ENCODE measurements at regions not wholly inside any gene's neighbourhood (a gene's known extent, or its start where the extent isn't known, plus 50 kb on each side); places are given as distances from the start of the nearest gene placed in this dataset.
A peak's percentile ranks its signal among the peaks of the same experiment; 100 is the strongest.
"Not testable (repeated sequence)": the region's sequence is repeated elsewhere in the genome, so short reads cannot be mapped to it uniquely, and the experiment has no call there.

DNA sequence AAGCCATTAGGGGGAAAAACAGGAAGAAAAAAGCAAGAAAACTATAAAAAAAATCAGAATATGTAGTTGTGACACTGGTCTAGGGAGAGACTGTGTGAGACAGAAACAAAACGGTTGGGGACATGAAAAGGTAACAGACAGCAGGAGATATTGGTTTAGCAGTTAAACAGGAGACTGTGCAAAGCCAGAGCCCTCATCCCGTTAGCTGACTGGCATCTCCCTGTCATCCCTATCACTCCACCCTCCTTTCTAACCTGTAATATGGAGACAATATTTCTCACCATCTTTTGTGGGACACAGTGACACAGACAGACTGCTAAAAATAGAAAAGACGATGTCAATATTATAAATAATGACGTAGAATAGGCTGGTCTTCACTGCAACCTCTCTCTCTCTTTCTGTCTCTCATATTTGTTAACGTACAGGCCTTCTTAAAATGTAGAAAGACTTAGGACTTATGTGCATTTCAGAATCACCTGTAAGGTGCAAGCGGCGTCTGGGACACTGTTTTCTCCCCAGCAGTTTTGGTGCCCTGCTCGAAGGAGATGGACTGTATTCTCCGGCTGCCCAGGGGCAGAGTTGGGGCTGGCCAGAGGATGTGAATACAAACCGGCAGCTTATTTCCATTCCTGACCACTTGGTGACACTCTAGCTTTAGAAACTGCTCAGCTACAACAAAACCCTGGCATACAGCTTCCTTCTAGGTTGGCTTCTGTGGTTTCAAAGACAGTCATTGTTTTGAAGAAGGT lies 190.6 kb downstream of the MAT2B start:
- peak in 46 of 56 donors; percentile 1 to 72 (median 14) for DNase-seq

DNA sequence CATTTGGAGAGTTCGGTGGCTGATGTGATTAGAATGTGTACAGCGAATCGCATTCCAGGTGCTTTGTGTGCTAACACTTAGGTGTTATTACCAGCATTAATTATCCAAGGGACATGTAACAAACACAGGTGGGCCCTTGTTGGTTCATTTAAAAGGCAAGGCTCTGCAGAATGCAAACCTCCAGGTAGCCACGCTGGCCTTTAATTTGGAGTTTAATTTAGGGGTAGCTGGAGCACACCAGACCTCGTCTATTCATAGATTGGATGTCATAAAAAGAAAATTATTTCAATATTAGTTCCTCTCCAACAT lies 191.1 kb downstream of the MAT2B start:
- no peak for DNase-seq

DNA sequence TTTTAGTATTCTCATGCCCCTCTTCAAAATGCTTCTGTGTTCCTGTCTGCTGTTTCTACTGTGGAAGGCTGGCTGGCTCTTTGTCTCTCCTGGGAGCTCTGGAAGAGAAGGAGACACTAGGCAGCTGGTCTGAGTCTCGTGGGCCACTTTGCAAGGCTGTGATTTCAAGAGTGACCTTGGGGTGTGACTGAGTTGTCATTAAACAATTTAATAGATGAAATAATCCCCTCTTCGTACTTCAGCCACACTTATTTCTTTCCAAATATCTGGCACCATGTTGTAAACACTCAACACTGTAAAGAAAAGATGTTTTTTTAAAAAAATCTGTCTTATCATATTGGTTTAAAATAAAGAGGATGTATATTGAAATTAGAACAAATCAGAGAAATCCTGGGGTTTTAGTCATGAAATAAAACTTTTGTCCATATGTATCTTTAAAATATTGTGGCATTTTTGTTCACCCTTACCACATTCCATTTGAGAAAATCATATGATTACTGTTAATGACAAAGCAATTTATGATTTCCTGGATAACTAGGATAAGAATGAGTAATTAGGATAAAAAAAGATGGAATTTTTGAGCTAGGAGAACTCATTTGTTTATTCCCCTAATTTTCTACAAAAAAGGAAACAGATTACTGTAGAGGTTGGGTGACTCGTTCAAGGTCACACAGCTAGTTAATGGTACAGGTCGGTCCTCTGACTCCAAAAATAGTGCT lies 200.8 kb downstream of the MAT2B start:
- no peak for DNase-seq

DNA sequence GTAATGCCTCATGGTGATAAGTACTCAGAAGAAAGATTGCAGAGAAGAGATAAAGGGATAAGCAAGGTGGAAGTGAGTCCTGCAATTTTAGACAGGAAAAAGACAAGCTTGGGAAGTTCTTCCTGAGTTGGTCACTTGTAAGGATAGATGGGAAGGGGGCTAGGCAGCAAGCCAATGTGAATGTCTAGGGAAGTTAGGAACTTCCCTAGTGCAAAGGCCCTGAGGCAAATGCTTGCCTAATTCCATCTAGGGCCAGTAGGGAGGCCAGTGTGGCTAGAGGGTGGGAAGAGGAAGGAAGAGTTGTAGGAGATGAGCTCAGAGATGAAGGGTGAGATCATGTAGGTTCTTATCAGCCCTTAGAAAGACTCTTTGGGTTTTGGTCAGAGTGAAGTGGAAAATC lies 206.6 kb downstream of the MAT2B start:
- no peak for DNase-seq

DNA sequence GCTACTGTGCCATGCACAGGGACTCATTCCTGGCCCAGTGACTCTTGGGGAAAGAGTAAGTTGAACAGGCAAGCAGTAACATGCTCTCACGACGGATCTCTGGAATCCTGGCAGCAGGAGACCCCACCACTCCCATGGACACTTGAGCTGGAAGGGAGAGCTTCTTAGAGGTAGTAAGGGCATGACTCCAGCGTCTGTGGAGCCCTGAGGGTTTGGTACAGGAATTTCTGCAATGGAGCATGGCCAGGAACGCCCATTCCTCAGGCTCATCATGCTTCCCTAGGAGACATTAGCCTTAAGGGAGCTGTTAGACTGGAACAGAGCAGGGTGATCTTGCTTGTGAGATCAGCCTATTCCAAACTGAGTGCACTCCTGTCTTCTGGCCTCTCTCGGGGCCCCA lies 212.9 kb downstream of the MAT2B start:
- DNase-seq: no peak

DNA sequence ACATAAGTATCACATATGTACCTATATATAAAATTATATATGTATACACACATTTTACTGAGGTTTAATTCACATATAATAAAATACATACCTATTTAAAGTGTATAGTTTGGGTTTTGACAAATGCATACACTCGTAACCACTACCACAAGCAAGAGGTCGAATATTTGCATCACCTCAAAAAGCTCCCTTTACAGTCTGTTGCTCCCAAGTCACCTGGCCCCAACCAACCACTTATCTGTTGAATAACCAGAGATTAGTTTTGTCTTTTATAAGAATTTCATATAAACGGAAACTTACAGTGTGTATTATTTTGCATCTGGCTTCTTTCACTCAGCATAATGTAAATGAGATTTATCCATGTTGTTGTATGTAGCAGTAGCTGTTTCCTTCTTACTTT lies 218.9 kb downstream of the MAT2B start:
- DNase-seq: no peak

DNA sequence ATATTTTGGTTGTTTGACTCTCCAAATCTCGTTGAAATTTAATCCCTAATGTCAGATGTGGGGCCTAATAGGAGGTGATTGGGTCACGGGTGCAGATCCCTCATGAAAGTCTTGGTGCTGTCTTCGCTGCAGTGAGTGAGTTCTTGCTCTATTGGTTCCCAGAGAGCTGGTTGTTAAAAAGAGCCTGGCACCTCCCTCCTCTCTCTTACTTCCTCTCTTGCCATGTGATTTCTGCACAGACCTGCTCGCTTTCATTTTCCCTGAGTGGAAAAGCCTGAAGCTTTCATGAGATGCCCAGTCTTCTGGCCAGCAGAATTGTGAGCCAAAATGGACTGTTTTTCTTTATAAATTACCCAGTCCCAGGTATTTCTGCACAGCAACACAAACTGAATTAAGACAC lies 221.6 kb downstream of the MAT2B start:
- DNase-seq: peak in 5 of 56 donors; percentile 3 to 51 (median 14)

DNA sequence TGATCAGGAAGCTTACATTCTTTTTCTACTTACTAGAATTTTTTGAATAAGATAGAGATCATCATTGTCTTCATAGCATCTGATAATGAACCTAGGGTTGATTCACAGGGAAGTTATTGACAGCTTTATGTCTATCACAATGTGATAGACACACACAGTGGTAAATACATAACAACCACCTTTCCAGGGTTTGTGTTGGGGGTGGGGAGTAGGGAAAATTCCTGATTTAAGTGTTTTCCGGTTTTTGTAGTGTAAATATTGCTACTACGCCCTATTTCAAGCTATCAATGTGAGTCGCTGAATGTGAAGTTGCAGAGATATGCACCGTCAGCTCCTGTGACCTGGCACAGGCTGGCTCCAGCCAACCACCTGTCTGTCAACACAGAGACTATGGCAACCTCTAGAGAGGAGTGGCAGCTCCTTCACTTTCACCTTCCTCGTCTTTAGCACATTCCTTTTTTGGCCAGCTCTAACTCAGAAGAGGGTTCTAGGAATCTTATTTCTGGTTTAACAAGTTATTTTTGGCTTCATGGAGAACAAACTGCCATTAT lies 224.9 kb downstream of the MAT2B start:
- no peak for DNase-seq

DNA sequence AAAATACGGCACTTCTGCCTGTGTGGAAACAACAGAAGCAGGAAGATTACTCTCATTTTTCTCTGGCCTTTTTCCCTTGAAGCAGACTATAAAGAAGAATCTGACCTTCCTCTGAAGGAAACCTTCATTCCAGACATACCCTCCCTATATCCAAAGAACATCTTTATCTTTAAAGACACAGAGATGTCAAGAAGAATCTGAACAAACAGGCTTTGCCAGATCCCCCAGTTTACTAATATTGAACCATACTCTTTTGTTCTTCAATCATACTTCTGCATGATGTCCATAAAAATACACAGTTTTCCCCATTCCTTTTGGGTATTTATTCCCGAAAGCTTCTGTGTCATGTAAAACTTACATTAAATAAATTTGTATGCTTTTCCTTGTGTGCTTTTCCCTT lies 225.8 kb downstream of the MAT2B start:
- no peak for DNase-seq

DNA sequence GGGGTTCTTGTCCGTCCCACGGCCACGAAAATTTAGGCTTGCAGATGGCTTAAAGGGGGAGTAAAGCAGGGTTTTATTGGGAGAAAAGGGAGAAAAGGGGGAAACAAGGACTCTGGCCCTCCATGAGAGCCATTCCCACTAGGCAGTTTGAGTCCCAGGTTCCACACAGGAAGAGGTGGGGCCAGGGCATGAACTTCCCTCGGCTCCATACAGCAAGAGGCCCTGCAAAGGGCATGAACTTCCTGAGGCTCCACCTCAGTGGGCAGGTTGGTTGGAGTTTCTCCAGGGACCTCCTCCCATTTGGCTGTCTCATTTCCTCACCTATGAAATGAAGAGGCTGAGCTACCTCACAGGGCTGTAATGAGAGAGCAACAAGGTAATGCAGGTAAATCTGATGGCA lies 229.7 kb downstream of the MAT2B start:
- no peak for DNase-seq

DNA sequence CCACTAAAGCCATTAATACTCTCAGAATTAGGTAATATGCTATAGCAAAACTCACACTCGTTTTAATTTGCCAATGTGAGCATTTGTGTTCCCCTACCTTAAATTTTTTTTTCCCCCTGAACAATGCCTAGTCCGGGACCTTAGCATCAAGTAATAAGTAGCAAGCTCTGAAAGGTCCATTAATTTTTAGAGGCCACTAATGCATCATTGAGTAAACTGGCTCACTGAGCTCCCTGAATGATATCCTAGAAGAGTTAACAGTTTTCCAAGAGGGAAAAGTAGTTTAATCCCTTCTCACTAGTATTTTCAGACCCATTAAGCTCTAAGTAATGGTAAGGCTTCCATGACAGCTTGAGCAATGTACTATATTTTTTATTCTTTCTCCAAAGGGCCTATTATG lies 242.2 kb downstream of the MAT2B start:
- no peak for DNase-seq

DNA sequence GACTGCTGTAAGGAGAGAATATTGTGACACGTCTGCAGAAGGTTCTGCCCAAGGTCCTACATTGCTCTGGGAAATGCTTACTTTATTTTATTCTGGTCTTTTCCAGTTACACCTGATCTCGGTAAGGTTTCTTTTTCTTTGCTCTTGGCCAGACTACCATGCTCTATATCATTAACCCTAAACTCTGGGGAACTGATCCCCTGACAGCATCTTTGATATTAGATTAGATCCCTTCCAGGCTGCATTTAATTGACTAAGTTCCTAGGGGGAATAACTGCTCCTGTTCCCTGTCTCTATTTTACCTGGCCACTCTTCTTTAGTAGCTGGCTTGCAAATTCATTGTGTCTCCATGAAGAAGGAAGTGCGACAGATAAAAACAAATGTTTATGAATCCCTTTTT lies 243.5 kb downstream of the MAT2B start:
- no peak for DNase-seq

DNA sequence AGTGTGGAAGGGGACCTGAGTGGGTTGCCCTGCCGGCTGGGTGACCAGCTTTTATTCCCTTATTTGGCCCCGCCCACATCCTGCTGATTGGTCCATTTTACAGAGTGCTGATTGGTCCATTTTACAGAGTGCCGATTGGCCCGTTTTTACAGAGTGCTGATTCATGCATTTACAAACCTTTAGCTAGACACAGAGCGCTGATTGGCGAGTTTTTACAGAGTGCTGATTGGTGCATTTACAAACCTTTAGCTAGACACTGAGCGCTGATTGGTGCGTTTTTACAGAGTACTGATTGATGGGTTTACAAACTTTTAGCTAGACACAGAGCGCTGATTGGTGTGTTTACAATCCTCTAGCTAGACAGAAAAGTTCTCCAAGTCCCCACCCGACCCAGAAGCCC lies 245.0 kb downstream of the MAT2B start:
- not testable (repeated sequence) for DNase-seq

DNA sequence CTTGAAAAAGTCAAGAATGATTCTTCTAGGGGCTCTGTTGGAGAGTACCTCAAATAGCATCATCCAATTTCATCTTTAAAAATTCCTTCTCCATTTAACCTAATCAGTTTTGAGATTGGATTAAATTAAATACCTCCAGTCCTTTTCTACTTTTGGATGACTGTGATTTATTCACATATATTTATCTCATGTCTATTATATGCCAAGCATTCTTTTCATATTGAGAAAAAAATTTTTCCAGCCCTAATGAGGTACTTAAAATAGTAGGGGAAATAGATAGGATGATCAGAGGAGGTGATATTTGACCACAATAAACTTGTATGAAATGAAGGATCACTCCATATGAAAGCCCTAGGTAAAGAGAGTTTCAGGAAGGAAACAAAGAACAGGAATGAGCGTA lies 250.1 kb downstream of the MAT2B start:
- DNase-seq: no peak

DNA sequence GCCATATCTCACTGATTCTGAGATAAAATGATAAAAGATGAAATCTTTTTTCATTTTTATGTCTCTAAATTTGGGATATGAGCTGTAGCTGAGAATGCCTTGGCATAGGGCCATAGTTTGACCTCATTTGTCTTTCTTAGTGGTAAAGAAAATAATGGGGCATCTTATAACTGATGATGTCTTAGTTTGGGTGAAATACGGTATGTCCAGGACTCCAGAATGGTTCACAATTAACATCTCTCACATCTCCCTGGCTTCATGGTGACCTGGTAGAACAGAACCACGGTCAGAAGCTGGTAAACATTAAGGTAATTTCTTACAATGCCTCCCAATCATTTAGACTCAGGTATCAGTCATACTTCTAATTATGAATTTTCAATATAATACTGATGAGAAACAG lies 250.8 kb downstream of the MAT2B start:
- no peak for DNase-seq

DNA sequence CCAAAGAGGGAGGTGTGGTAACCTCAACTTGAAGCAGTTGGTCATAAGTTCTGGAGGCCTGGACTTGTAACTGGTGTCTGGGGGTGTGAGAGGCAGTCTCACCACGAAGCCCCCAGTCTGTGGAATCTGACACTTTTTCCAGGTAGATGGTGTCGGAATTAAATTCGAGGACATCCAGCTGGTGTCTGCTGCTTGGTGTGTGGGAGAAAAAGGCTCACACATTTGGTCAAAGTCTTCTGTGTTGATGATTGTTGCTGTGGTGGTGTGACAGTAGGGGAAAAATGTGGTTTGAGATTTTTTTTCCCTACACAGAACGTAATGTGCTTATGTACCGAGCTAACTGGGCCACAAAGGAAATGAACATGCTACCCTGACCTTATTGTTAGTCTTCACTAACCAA lies 251.9 kb downstream of the MAT2B start:
- DNase-seq: no peak

DNA sequence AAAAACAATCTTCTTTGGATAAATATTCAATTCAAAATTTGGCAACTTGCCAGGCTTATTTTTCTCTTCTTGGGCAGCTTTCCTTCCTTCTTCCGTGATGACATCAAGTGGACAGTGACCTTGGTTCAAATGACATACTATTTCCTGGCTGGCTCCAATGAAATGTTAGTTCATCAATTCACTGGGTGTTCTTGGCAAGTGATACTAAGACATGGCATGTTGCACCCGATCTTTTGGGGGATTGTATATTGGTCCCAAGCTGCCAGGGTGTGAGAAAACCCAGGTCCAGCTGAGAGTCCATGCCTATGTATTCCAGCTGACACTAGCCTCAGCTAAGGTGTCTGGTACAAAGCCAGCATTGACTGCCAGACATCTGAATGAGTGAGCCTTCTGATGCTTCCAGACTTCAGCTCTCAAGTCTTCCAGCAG lies 252.9 kb downstream of the MAT2B start:
- DNase-seq: no peak

DNA sequence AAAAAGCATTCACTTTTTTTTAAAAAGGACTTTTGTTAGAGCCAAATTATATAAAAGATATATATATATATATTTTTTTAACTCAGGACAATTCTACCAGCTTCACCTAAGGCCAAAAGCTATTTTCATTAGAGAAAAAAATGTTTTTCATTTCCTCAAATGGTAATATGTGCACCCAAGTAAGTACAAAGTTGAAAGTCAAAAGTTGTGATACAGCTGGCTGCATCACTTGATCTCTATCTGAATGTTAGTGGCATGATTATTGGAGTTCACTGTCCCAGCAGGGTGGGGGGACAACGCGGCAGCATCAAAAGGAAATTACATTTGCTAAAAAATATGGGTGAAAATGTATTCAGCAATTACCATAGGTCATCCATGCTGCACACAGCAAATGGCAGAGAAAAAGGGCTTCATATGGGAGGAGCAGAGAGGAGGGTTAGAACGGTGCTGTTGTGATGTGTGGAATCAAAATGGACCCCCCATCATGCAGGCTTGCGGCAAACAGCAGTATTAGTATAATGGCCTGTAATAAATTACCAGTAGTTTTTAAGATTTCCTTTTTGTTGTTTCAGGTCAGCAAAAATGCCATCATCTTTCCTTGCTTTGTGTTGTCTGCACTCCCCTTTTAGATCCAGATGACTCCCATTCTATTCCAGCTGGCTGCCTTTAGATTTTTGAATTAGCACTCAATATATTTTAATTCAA lies 253.7 kb downstream of the MAT2B start:
- no peak for DNase-seq

DNA sequence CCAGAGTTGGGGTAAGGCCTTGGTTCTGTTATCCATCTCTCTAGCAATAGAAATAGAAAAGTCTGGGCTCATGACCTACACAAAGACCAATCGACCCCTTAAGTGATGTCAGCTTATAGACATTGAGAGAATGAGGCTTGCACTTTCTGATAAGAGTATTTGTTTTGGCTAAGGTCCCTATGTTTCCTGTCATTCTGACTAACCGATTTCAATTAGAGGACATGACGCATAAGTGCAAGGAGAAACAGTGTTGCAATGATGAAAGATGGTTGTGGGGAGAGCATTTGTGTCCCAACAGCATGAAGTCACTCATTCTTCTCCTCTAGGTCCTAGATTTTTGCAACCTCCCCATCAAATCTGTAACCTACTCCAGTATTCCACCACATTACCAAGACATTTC lies 255.1 kb downstream of the MAT2B start:
- DNase-seq: no peak

DNA sequence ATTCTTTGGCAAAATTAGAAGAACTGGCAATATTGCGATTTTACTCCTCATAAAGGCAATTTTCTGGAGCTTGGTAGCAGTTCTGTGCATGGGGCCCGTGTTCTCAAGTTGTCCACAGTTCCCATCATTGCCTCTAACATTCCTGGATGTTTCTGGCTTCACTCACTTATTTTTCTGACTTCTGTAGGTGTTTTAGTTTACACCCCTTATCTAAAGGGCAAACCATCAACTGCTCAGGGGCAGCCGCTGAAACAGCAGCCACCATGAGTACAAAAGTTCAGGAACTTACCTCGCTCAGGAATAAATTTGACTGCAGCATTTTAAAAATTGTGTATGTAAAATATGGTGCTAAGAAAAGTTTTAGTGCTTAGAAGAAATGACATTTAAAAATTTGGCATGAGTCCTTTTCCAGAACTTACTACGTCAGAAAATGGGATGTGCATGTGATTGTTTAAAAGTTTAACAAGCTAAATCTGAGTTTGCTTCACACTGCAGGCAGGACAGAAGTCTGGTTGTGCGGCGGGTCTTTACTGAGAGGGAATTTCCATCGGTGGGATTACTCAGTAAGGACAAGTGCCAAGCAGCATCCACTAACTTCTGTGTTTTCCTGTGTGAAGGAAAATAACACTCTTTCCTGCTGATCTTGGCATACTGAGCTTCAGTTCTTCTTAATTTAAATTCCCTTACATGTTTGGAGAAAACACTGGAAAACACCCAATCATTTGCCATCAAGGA lies 261.7 kb downstream of the MAT2B start:
- no peak for DNase-seq

DNA sequence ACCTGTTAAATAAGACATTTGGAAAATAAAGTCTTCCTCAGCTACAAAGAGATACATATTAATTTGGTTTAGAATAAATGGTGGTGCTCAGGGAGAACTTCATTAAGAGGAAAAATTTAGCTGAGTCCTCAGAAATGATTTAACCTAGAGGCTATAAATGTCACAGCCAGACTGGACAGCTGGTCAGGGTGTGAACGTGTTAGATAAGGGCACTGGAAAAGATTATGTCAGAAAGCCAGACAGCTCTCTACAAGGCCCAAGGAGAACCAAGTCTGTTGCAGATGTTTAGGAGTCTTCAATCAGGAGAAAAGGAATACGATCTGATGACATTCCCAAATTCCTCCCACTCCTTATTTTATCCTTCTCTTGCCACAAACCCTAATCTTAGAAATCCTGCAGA lies 265.2 kb downstream of the MAT2B start:
- no peak for DNase-seq

DNA sequence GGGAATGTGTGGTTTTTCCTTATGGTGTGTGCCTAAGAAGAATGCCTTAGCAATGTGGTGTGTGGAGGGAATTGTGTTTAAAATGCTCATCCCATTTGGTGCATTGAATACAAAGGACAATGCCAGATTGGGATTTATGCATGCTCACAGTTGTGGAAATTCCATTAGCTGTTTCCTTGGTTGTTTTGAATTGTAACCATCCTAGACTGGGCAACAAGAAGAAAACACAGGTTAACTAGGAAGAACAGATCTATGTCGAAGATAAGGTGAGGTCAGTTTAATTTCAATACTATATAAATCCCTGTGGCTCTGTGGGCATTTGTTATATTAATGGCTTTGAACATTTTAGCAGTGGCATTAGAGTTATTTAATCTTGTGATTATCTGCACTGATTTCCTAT lies 266.8 kb downstream of the MAT2B start:
- no peak for DNase-seq

Measured in amygdala (tissue), 56 donors.